OCI-LY1 (cell line): ENCODE measurements at regions not wholly inside any gene's neighbourhood (a gene's known extent, or its start where the extent isn't known, plus 50 kb on each side); places are given as distances from the start of the nearest gene placed in this dataset.

ENCODE experiments used
- H2AFZ ChIP-seq: fragments of 200-600 bp; sonication (generic), shearing (Covaris generic); 2 replicates; pipeline ENCODE4 v1.6.0; 2014; ENCODE audit warnings: antibody characterized with exemption, mild to moderate bottlenecking, low read length
- H3F3A ChIP-seq: fragments of 200-600 bp; sonication (generic), shearing (Covaris generic); 2 replicates; pipeline ENCODE4 v1.6.0; 2014; ENCODE audit warnings: mild to moderate bottlenecking, antibody characterized with exemption, low read length, moderate library complexity; ENCODE audit not compliant: insufficient read depth
- H3K27ac ChIP-seq: fragments of 200-600 bp; sonication (generic); 2 replicates; pipeline ENCODE4 v1.5.1; 2014; ENCODE audit warnings: low read length, mixed run types, mild to moderate bottlenecking, low read depth; ENCODE audit not compliant: poor library complexity, severe bottlenecking
- H3K27me3 ChIP-seq: fragments of 200-600 bp; sonication (generic); 2 replicates; pipeline ENCODE4 v1.6.0; 2014; ENCODE audit warnings: antibody characterized with exemption, mild to moderate bottlenecking, low read length, moderate library complexity; ENCODE audit not compliant: insufficient read depth
- H3K36me3 ChIP-seq: fragments of 200-600 bp; sonication (generic); 2 replicates; pipeline ENCODE4 v1.6.1; 2014; ENCODE audit warnings: mild to moderate bottlenecking, antibody characterized with exemption, low read length, moderate library complexity, mixed read lengths; ENCODE audit not compliant: insufficient read depth
- H3K4me1 ChIP-seq: fragments of 200-600 bp; sonication (generic); 2 replicates; pipeline ENCODE4 v1.5.1; 2014; ENCODE audit warnings: mild to moderate bottlenecking, low read length, moderate library complexity; ENCODE audit not compliant: insufficient read depth, severe bottlenecking
- H3K4me2 ChIP-seq: fragments of 200-600 bp; sonication (generic), shearing (Covaris generic); 2 replicates; pipeline ENCODE4 v1.6.1; 2014; ENCODE audit warnings: low read length
- H3K4me3 ChIP-seq: fragments of 200-600 bp; sonication (generic); 2 replicates; pipeline ENCODE4 v1.5.1; 2014; ENCODE audit warnings: low read length, low read depth, mild to moderate bottlenecking, mixed read lengths; ENCODE audit not compliant: poor library complexity, severe bottlenecking
- H3K79me2 ChIP-seq: fragments of 200-600 bp; shearing (Covaris generic); 2 replicates; pipeline ENCODE4 v1.6.1; 2016; ENCODE audit warnings: mixed run types, low read length, mixed read lengths; ENCODE audit not compliant: insufficient read depth
- H3K9ac ChIP-seq: fragments of 200-600 bp; sonication (generic), shearing (Covaris generic); 2 replicates; pipeline ENCODE4 v1.6.1; 2014; ENCODE audit warnings: mild to moderate bottlenecking, low read length, mixed read lengths
- H3K9me2 ChIP-seq: fragments of 200-600 bp; sonication (generic), shearing (Covaris generic); 2 replicates; pipeline ENCODE4 v1.6.1; 2014; ENCODE audit warnings: low read depth, mild to moderate bottlenecking, low read length, mixed read lengths
- H3K9me3 ChIP-seq: fragments of 200-600 bp; shearing (Covaris generic); 2 replicates; pipeline ENCODE4 v1.6.1; 2014; ENCODE audit warnings: low read length, mixed read lengths
- H4K20me1 ChIP-seq: fragments of 200-600 bp; sonication (generic), shearing (Covaris generic); 2 replicates; pipeline ENCODE4 v1.6.0; 2016; ENCODE audit warnings: mild to moderate bottlenecking, low read length; ENCODE audit not compliant: insufficient read depth
- EZH2 ChIP-seq: fragments of 200-600 bp; sonication (generic), shearing (Covaris generic); IDR thresholded peaks from 2 replicates; pipeline ENCODE4 v1.8.0; 2017; ENCODE audit warnings: borderline replicate concordance, mixed run types, mild to moderate bottlenecking, antibody characterized with exemption, low read length, moderate library complexity, mixed read lengths
- TF ChIP-seq, protein P1 (sequence below): fragments of 200-600 bp; sonication (generic), shearing (Covaris generic); IDR thresholded peaks from 2 replicates; pipeline ENCODE4 v1.5.1; 2017; ENCODE audit warnings: mild to moderate bottlenecking, antibody characterized with exemption, low read length, moderate library complexity, mixed read lengths

DNA sequence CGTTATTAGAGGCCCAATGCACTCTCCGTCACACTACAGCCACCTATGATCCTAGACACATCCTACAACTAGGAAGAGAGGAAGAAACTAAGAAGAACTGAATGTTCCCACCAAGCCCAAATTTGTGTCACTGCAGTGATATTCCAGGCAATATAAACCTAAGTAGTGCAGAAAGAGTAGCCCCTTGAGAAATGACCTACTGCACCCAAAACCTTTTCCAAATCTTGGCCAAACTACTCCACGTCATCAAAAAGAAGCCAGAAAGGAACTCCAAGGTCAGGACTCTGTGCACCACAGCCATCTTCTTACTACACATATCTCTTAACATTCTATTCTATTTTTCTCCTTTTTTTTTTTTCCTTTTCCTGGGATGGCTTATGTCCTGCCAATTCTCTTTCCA is 60.2 kb downstream of the ADAMTS1 start:
- Histone ChIP-seq H3K27me3 (no peaks in the 10 kb centered on the region), H4K20me1 (no peaks in the 10 kb centered on the region), H3K9ac (no peak overlapping the region), H3K27ac (no peak overlapping the region), H3K79me2 (no peaks in the 10 kb centered on the region), H2AFZ (no peak overlapping the region), H3F3A (no peaks in the 10 kb centered on the region), H3K36me3 (no peaks in the 10 kb centered on the region), H3K4me1 (no peaks in the 10 kb centered on the region), H3K4me2 (no peak overlapping the region), H3K9me3 (no peaks in the 10 kb centered on the region), H3K4me3 (no peak overlapping the region), H3K9me2 (no peaks in the 10 kb centered on the region)
- no peak for TF ChIP-seq EZH2
- TF ChIP-seq, protein P1, sequence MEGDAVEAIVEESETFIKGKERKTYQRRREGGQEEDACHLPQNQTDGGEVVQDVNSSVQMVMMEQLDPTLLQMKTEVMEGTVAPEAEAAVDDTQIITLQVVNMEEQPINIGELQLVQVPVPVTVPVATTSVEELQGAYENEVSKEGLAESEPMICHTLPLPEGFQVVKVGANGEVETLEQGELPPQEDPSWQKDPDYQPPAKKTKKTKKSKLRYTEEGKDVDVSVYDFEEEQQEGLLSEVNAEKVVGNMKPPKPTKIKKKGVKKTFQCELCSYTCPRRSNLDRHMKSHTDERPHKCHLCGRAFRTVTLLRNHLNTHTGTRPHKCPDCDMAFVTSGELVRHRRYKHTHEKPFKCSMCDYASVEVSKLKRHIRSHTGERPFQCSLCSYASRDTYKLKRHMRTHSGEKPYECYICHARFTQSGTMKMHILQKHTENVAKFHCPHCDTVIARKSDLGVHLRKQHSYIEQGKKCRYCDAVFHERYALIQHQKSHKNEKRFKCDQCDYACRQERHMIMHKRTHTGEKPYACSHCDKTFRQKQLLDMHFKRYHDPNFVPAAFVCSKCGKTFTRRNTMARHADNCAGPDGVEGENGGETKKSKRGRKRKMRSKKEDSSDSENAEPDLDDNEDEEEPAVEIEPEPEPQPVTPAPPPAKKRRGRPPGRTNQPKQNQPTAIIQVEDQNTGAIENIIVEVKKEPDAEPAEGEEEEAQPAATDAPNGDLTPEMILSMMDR: no peak

DNA sequence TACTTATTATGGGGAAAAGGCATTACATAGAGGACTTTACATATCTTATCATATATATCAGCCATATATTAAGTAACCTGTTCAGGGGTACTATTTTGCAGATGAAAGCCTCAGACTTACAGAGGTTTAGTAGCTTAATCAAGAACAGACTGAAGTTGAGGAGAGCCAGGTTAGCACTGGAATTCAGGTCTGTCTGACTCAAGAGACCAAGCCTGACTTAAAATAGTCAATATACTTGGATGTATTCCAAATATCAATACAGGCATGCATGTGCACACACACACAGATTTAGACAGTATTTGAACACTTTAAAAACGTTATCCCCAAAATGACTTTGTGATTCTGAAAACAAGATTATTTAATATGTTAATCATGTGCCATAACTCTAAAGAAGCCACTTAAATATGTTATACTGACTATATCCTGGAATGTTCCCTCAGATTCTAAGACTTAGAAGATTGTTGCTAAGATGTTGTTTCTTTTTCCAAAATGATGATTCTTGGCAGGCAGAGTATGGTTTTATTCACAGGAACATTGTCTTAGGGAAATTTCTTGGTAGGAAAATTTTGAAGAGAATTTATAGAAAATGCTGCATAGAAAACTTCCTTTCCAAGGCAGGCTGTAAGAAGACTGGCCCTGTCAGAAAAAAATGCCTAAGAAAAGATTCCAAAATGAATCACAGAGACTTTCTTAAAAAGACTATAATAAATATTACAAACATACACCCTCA is 61.6 kb downstream of the ADAMTS1 start:
- Histone ChIP-seq H3K27me3 (no peaks in the 10 kb centered on the region), H3K36me3 (no peaks in the 10 kb centered on the region), H3K79me2 (no peaks in the 10 kb centered on the region), H3K4me3 (no peak overlapping the region), H2AFZ (no peak overlapping the region), H3K9ac (no peak overlapping the region), H3K4me2 (no peak overlapping the region), H4K20me1 (no peaks in the 10 kb centered on the region), H3K9me3 (no peaks in the 10 kb centered on the region), H3K4me1 (no peaks in the 10 kb centered on the region), H3K27ac (no peak overlapping the region), H3K9me2 (no peaks in the 10 kb centered on the region), H3F3A (no peaks in the 10 kb centered on the region)
- TF ChIP-seq, protein P1: no peak
- TF ChIP-seq EZH2: no peak

DNA sequence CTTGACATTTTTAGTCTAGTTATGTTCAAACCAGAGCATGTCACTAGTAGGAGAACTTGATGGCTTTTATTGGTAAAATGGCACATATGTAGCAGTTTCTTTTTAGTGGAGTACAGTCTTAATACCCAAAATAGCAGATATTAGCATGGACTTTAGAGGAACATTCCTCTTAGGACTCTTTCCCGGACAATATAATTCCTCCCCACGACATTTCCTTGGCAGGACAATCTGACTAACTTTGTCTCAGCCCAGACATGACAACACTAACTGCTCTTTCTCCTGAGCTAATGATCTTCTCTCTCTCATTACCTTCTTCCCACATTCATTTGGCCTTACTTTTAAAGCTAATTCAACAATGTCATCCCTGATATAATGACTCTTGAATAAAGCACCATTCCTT is 62.5 kb downstream of the ADAMTS1 start:
- no peaks in the 10 kb centered on the region for H3F3A ChIP-seq
- no peaks in the 10 kb centered on the region for H3K9me3 ChIP-seq
- H3K9me2 ChIP-seq: no peaks in the 10 kb centered on the region
- no peak overlapping the region for H3K27ac ChIP-seq
- H4K20me1 ChIP-seq: no peaks in the 10 kb centered on the region
- no peak overlapping the region for H3K4me2 ChIP-seq
- no peak overlapping the region for H3K4me3 ChIP-seq
- TF ChIP-seq, protein P1: no peak
- no peak for TF ChIP-seq EZH2
- H3K79me2 ChIP-seq: no peaks in the 10 kb centered on the region
- no peaks in the 10 kb centered on the region for H3K27me3 ChIP-seq
- no peak overlapping the region for H2AFZ ChIP-seq
- H3K4me1 ChIP-seq: no peaks in the 10 kb centered on the region
- H3K36me3 ChIP-seq: no peaks in the 10 kb centered on the region
- H3K9ac ChIP-seq: no peak overlapping the region
